Cardiac septum (tissue), 1 donor: ENCODE measurements at regions not wholly inside any gene's neighbourhood (a gene's known extent, or its start where the extent isn't known, plus 50 kb on each side); places are given as distances from the start of the nearest gene placed in this dataset.

Experiments used
- DNase-seq: peaks from one replicate; pipeline ENCODE4 v3.0.0-alpha.2; 2020; ENCODE audit warnings: low spot score
- intact Hi-C: fragments of 100-400 bp; cut with DNase I; formaldehyde crosslinking; loops from one replicate; pipeline ENCODE4 v1.14.0; 2022
- donor health status: DM: no; HTN: no; CAD: no.

DNA sequence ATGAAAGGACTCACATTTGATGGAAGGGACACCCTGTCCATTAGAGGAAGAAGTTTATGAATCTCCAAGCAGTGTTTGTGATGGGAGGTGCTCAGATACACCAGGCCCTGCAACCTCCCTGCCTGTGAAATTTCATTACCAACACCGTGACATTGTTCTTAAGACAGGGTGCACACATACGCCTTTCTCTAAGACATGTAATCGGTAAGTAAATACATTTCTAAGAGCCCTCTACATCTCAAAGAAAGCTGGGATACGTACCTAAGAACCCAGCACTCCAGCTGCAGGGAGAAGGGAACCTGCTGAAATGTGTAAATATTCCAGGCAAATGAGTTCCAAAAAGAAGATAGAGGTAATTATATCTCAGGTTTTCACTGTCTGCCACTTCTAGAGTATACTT lies 125.0 kb upstream of the APC start:
- intact Hi-C loops, result no loop called here
- no peak for DNase-seq

DNA sequence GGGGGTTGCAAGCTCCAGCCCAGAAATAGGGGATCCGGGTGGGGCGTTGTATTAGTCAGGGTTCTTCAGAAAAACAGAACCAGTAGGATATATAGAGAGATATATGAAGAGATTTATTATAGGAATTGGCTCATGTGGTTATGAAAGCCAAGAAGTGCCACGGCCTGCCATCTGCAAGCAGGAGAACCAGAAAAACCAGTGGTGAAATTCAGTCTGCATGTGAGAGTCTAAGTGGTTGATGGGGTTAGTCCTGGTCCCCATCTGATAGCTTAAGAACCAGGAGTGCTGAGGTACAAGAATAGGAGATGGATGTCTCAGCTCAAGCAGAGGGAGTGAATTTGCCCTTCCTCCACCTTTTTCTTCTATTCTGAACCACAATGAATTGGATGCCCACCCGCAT lies 123.4 kb upstream of the APC start:
- intact Hi-C loops, result no loop called here
- no peak for DNase-seq

DNA sequence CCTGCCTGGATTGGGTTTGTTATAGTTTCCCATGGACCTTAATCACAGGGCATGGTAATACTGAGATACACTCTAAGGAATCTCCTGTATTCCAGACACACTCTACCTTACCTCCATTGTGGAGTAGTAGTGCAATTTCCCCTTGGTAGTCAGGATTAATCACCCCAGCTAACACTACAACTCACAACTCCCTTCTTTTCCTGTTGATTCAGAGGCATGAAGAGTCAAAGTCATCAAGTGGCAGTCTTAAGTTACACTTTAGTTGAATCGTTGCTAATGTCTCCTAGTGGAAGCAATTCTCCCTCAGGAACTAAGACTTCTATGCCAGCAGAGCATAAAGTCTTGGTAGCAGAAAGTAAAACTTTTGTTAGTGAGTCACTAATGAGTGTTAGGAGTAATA lies 122.7 kb upstream of the APC start:
- no peak for DNase-seq
- intact Hi-C loops, result no loop called here

DNA sequence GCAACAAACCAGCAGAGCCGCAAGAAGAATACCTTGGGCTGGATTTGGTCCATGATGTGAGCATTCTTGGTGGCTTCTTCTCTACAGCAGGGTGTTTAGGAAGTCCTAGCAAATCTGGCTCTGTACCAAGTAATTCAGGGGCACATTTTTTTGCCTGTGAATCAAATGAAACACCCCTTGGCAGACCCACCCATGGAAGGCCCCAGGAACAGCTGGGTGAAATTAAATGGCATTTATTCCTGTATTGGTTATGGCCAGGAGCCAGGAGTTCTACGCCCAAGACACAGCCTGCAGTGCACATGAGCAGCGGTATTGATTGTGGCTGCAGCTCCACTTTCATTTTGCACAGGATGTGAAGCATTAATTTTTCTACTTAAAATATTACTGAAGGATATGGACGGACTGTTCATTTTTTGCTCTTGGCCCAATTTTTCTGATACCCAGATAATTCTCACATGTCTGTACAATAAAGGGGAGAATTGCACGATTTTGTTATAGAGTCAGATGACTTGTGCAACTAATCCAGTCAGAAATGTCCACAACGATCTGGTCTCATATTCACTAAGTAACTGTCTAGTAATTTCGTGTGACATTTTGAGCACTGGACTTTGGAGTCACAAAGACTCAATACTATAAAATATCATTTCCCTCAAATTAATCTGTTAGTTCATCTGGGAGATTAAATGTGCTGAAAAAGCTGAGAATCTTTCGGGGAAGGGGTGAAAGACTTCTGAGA lies 120.7 kb upstream of the APC start:
- intact Hi-C loops, result no loop called here
- no peak for DNase-seq

GRCh38 chr5:112625246-112625645 lies 112.4 kb upstream of the APC start:
- no peak for DNase-seq
- intact Hi-C loops, result no loop called here

DNA sequence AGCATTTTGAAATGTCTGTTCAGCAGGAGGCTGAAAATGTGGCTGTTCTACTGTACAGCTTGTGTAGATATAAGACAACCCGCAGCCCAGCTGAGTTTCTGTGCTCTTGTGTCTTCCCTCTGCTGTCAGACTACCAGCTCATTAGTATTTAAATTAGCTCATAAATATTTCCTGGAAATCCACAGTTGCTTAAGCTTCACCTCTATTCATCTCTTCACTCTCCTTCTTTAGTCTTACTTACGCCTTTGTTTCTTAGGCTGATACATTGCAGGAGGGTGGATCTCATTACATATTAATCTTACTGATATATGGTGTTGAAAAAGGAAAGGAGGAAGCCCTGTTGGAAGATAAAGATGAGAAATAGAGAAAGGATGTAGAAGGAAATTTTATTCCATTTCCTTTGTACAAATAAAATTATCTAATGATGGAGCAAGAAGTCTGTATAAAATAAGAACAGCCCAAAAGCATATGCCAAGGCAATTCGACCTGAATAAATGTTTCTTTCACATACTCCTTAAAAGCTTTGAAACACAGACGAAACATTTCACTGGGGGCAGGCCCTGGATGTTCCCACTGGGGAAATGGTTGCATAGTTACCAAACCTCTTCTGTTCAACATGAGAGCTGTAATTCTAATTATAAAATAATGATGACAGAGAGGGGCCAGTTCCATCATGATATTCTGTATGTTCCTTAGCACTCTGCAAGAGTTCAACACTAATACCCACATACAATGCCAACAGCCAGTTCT lies 111.8 kb upstream of the APC start:
- no peak for DNase-seq
- intact Hi-C loops, result no loop called here

DNA sequence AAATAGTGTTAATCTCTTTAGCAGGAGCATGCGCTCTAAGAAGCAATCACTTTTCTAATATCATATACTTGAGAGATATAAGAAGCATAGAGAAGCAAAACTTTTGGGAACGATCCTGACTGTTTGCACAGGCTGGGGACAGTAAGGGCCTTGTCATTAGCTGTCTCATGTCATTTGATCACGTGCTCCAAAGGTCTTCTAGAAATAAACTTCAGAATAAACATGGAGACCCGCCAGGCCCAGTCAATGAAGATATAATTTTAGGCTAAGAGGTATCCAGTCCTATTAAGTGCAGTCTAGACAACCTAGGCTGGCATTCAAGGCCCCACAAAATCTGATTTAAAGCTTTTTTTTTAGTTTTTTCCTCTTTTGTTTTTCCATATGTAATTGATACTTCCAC lies 111.0 kb upstream of the APC start:
- no peak for DNase-seq
- intact Hi-C loops, result no loop called here

- no peak for DNase-seq
- intact Hi-C loops, result no loop called here
Measured at GRCh38 chr5:112628214-112628980, 109.3 kb upstream of the APC start.

DNA sequence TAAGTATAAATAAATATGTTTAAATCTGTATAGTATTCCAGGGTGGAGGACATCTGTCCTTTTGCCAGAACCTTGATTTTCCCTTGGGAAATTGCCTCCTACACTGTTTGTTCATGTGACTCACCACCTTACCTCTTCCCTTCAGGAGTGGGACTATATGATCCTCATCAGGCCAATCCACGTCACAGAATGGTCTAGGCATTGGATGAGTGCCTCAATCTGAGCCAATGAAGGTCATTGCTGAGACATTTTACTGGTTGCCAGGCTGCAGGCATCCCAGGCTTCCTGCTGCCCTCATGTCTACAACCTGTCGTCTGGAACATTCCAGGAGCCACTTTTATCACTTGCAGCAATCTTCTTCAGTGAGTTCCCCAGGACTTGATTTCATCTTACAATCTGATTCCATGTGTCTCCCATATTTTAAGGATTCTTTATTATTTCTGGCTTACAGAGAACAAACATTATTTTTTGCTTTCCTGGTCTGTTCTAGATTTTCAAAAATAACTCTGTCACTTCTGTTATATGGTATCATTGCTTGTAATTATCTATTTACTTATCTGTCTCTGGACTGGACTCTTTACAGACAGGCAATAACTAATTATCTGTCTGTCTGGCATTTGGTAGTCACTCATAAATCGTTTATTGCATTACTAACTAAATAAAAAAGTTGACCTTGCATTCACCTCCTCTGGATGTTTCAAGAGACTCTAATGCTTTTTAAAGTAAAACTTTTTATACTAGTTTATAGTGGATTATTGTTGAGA lies 107.3 kb upstream of the APC start:
- intact Hi-C loops, result no loop called here
- no peak for DNase-seq

- intact Hi-C loops, result no loop called here
- no peak for DNase-seq
Measured at GRCh38 chr5:112634166-112634565, 103.5 kb upstream of the APC start.

DNA sequence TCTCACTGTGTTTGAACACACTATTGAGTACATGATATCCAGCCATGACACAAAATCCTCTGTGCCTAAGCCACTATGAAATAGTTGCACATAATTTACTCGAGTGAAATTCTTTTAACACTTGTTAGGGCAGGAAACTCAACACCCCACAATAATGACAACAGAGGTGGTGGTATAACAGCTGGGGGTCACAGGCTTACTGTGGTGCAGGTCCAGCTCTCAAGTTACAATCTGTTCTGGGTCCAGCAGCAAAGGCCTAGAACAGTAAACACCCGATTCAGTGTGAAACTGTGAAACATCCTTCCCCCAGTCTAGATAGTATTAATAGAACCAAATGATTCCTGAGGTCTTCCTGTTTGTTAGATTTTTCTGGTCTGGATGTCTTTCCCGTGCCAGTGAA lies 102.9 kb upstream of the APC start:
- no peak for DNase-seq
- intact Hi-C loops, result no loop called here

DNA sequence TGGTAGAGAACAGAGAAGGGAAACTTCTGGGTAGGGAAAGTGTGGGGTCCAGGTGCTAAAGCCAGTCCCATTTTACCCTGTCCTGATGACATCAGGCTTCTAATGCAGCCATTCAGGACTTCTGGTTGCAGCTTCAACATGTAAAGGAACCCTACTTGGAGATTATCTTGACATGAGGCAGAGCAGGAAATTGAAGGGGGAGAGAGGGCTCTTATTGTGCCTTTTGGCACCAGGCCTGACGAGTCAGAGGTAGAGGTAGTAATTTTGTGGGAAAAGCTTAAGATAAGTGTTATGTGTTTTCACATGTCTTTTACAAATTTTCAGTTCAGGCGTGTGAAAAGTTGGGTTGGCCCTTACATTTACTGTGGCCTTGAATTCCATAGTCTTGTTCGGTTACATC lies 102.4 kb upstream of the APC start:
- intact Hi-C loops, result no loop called here
- no peak for DNase-seq

DNA sequence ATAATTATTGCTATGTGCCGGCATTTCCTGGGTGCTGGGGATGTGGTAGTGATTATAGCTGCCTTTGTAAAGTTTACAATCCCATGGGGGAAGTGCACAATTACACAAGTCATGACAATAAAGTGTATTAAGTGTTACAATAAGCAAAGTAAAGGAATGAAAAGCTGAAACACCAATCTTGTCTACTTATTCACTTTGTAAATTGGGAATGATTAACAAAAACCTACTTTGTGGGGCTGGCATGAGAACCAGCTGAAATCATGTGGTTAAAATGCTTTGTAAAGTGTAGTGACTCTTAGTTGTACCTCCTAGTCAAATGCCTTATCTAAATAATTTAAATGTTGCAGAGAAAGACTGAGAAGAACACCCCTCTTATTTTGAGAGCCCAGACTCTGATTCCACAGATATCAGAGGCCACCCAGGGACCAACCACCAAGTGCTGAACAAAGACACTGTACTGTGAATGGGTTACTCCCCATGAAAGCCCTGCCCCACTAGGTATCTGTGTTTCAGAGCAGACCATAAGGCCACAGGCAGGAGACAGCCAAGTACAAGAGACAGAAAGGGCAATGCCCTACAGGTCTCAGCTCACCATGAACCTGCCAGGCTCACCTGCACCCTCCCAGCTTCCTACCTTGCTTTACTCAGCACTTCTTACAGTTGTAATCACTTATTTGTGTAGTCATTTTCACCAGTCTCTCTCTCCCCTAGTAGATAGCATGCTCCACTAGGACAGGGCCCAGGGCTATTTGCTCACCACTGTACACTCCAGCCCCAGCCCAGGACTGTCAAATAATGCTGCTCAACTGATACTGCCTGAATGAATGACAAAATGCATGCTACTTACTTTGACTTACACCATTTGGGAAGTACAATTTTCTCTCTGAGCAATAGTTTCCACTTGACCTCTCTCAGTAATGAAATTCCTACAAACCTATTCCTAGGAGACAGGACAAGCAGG lies 101.6 kb upstream of the APC start:
- DNase-seq, result no peak
- intact Hi-C loops, result no loop called here

DNA sequence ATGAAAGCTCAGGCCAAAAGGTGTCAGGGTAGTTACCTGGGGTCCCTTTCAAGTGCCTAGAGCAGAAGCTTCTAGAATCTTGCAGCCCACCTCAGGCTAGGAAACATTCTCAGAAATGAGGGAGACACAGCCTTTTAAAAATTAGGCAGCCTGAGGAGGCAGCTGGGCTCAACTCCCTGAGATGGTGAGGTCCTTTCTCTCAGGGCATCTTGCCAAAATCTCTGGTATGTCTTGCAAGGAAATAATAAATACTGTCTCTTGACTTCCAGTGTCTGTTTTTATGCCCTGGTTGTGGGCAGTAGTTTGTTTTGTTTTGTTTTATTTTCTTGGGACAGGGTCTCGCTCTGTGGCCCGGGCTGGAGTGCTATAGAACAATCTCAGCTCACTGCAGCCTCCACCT lies 100.9 kb upstream of the APC start:
- DNase-seq, result no peak
- intact Hi-C loops, result no loop called here

GRCh38 chr5:112637343-112637742 lies 100.3 kb upstream of the APC start:
- no peak for DNase-seq
- intact Hi-C loops, result no loop called here

GRCh38 chr5:112640546-112640945 lies 97.1 kb upstream of the APC start:
- DNase-seq, result no peak
- intact Hi-C loops, result loop anchor here (5.0 kb wide), 1 partner anchor 67 kb away; no protein-coding TSS in a partner anchor

DNA sequence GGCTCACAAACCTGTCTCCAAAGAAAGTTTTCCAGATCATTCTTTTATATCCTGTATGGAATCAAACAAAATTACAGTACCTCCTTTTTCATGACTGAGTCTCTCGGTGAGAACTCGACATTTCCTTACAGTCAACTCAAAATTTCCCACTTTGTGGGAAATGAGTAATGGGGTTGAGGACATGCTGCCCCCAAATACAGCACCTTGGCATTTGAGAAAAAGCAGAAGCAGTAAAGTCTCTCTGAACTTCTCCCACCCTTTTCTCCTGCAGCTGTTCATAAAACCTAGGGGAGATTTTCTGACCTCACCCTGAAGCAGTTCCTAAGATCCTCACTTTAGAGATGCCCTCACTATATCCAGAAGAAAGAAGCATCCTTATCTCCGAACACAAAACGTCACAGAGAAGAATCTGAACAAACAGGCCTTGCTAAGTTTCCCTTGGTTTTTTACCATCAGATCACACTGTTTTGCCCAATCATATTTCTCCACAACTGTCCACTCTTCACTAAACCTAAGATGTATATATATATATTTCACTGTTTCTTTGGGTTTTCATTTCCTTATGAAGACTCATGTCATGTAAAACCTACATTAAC lies 96.1 kb upstream of the APC start:
- no peak for DNase-seq
- intact Hi-C loops, result loop anchor here (5.0 kb wide), 1 partner anchor 66 kb away; no protein-coding TSS in a partner anchor

GRCh38 chr5:112642885-112643284 lies 94.8 kb upstream of the APC start:
- intact Hi-C loops, result loop anchor here (5.0 kb wide), 1 partner anchor 64 kb away; no protein-coding TSS in a partner anchor
- no peak for DNase-seq
